WERI-Rb-1 (cell line): ENCODE measurements at regions not wholly inside any gene's neighbourhood (a gene's known extent, or its start where the extent isn't known, plus 50 kb on each side); places are given as distances from the start of the nearest gene placed in this dataset.

Source experiments
- DNase-seq: peaks from one replicate; pipeline ENCODE4 v3.0.0-alpha.2; 2020
- H3K27ac ChIP-seq: fragments of 250-450 bp; sonication (Bioruptor Pico); 2 replicates; pipeline ENCODE4 v1.5.1; 2020; ENCODE audit warnings: mild to moderate bottlenecking, moderate library complexity
- H3K27me3 ChIP-seq: fragments of 250-450 bp; sonication (Bioruptor Pico); 2 replicates; pipeline ENCODE4 v1.5.1; 2021; ENCODE audit warnings: mild to moderate bottlenecking, low read depth, moderate library complexity; ENCODE audit not compliant: insufficient read depth, severe bottlenecking
- H3K36me3 ChIP-seq: fragments of 250-450 bp; sonication (Bioruptor Pico); 2 replicates; pipeline ENCODE4 v1.5.1; 2020; ENCODE audit warnings: mild to moderate bottlenecking, moderate library complexity
- H3K4me3 ChIP-seq: 2 replicates; pipeline ENCODE4 v1.5.1; 2011; ENCODE audit warnings: low read depth, mild to moderate bottlenecking, control low read depth, low read length
- H3K9me3 ChIP-seq: fragments of 250-450 bp; sonication (Bioruptor Pico); 2 replicates; pipeline ENCODE4 v1.5.1; 2021; ENCODE audit warnings: mild to moderate bottlenecking, moderate library complexity; ENCODE audit not compliant: severe bottlenecking
- CTCF ChIP-seq: IDR thresholded peaks from 2 replicates; pipeline ENCODE4 v1.5.1; 2011; ENCODE audit warnings: low read depth, mild to moderate bottlenecking, control low read depth, inconsistent platforms, low read length

GRCh38 chr5:167664222-167664804 lies 627.1 kb upstream of the WWC1 start:
- Histone ChIP-seq H3K9me3 (no peaks in the 10 kb centered on the region), H3K36me3 (no peaks in the 10 kb centered on the region), H3K27ac (no peak overlapping the region), H3K4me3 (no peak overlapping the region), H3K27me3 (no peaks in the 10 kb centered on the region)
- TF ChIP-seq CTCF, result no peak
- no peak for DNase-seq

- Histone ChIP-seq H3K27ac (no peak overlapping the region), H3K9me3 (no peaks in the 10 kb centered on the region), H3K36me3 (no peaks in the 10 kb centered on the region), H3K27me3 (no peaks in the 10 kb centered on the region), H3K4me3 (no peak overlapping the region)
- no peak for TF ChIP-seq CTCF
- DNase-seq, result no peak
Measured at GRCh38 chr5:167665841-167666375, 625.5 kb upstream of the WWC1 start.

GRCh38 chr5:167671176-167671575 lies 620.3 kb upstream of the WWC1 start:
- no peak overlapping the region for H3K27ac ChIP-seq
- no peaks in the 10 kb centered on the region for H3K27me3 ChIP-seq
- H3K9me3 ChIP-seq, result no peaks in the 10 kb centered on the region
- TF ChIP-seq CTCF, result no peak
- H3K4me3 ChIP-seq, result no peak overlapping the region
- DNase-seq, result no peak
- no peaks in the 10 kb centered on the region for H3K36me3 ChIP-seq

GRCh38 chr5:167673942-167674341 lies 617.5 kb upstream of the WWC1 start:
- DNase-seq, result no peak
- Histone ChIP-seq H3K9me3 (peaks cover 4% of the 10 kb centered on the region), H3K4me3 (no peak overlapping the region), H3K27ac (no peak overlapping the region), H3K36me3 (no peaks in the 10 kb centered on the region), H3K27me3 (no peaks in the 10 kb centered on the region)
- no peak for TF ChIP-seq CTCF

GRCh38 chr5:167678481-167678880 lies 613.0 kb upstream of the WWC1 start:
- no peak for DNase-seq
- no peak overlapping the region for H3K4me3 ChIP-seq
- H3K9me3 ChIP-seq, result peaks cover 6% of the 10 kb centered on the region
- no peak for TF ChIP-seq CTCF
- no peaks in the 10 kb centered on the region for H3K36me3 ChIP-seq
- no peak overlapping the region for H3K27ac ChIP-seq
- H3K27me3 ChIP-seq, result no peaks in the 10 kb centered on the region

- DNase-seq, result no peak
- Histone ChIP-seq H3K36me3 (no peaks in the 10 kb centered on the region), H3K27me3 (no peaks in the 10 kb centered on the region), H3K27ac (no peak overlapping the region), H3K4me3 (no peak overlapping the region), H3K9me3 (peaks cover 2% of the 10 kb centered on the region)
- TF ChIP-seq CTCF, result no peak
Measured at GRCh38 chr5:167684251-167684650, 607.2 kb upstream of the WWC1 start.
